ENCODE measurements at regions not wholly inside any gene's neighbourhood (a gene's known extent, or its start where the extent isn't known, plus 50 kb on each side); places are given as distances from the start of the nearest gene placed in this dataset.

- DNase-seq (ENCODE audit: low spot score), result peak; percentile 62
These were observed 57.8 kb upstream of the PLSCR4 start for GRCh38 chr3:146308682-146309081.

GRCh38 chr3:146308222-146308621 is 57.3 kb upstream of the PLSCR4 start:
- DNase-seq (ENCODE audit: low spot score), result peak; percentile 51

GRCh38 chr3:146307456-146307725 is 56.5 kb upstream of the PLSCR4 start:
- DNase-seq (ENCODE audit: low spot score), result no peak

- DNase-seq (ENCODE audit: low spot score), result no peak
These were observed 56.0 kb upstream of the PLSCR4 start for GRCh38 chr3:146306656-146307455.

GRCh38 chr3:146305808-146306423 is 55.0 kb upstream of the PLSCR4 start:
- DNase-seq (ENCODE audit: low spot score), result no peak

GRCh38 chr3:146300768-146301167 is 49.9 kb upstream of the PLSCR4 start:
- DNase-seq (ENCODE audit: low spot score), result no peak
